SK-N-SH treated with all-trans-retinoic acid at 6 μM for 48 hours (cell line): ENCODE measurements at regions not wholly inside any gene's neighbourhood (a gene's known extent, or its start where the extent isn't known, plus 50 kb on each side); places are given as distances from the start of the nearest gene placed in this dataset.

Experiments used
- ARNTL ChIP-seq: fragments of 450-650 bp; formaldehyde crosslinking; IDR thresholded peaks from 2 replicates; pipeline ENCODE4 v1.5.0; 2020; ENCODE audit warnings: low read depth, mild to moderate bottlenecking, moderate library complexity, borderline replicate concordance
- CSDC2 ChIP-seq: fragments of 250-450 bp; sonication (Bioruptor Pico); IDR thresholded peaks from 2 replicates; pipeline ENCODE4 v1.5.0; 2020; ENCODE audit warnings: mild to moderate bottlenecking, moderate library complexity
- ESRRG ChIP-seq: fragments of 250-450 bp; sonication (Bioruptor Pico); IDR thresholded peaks from 2 replicates; pipeline ENCODE4 v1.6.1; 2021; ENCODE audit warnings: mild to moderate bottlenecking
- GLIS3 ChIP-seq: fragments of 250-450 bp; sonication (Bioruptor Pico); IDR thresholded peaks from 2 replicates; pipeline ENCODE4 v1.5.0; 2020; ENCODE audit warnings: mild to moderate bottlenecking, moderate library complexity
- ISL1 ChIP-seq: fragments of 250-450 bp; sonication (Bioruptor Pico); IDR thresholded peaks from 2 replicates; pipeline ENCODE4 v2.1.2; 2022; ENCODE audit warnings: mild to moderate bottlenecking, moderate library complexity
- PPARA ChIP-seq: fragments of 250-450 bp; sonication (Bioruptor Pico); IDR thresholded peaks from 2 replicates; pipeline ENCODE4 v1.5.0; 2020; ENCODE audit warnings: mild to moderate bottlenecking, borderline replicate concordance
- SNAI2 ChIP-seq: fragments of 250-450 bp; sonication (Bioruptor Pico); IDR thresholded peaks from 2 replicates; pipeline ENCODE4 v1.5.0; 2020; ENCODE audit warnings: mild to moderate bottlenecking, moderate library complexity
- TCF4 ChIP-seq: fragments of 250-450 bp; sonication (Bioruptor Pico); IDR thresholded peaks from 2 replicates; pipeline ENCODE4 v1.8.0; 2021; ENCODE audit warnings: mild to moderate bottlenecking, moderate library complexity, borderline replicate concordance
- ZFP30 ChIP-seq: fragments of 450-650 bp; formaldehyde crosslinking; IDR thresholded peaks from 2 replicates; pipeline ENCODE4 v1.5.0; 2022; ENCODE audit warnings: mild to moderate bottlenecking, moderate library complexity
- ZNF565 ChIP-seq: fragments of 450-650 bp; formaldehyde crosslinking; conservative IDR thresholded peaks from 2 replicates; pipeline ENCODE4 v1.5.0; 2020; ENCODE audit warnings: low read depth, mild to moderate bottlenecking, moderate library complexity
- TF ChIP-seq, protein P1 (sequence below): fragments of 250-450 bp; sonication (Bioruptor Pico); IDR thresholded peaks from 2 replicates; pipeline ENCODE4 v1.5.1; 2020; ENCODE audit warnings: low read depth, mild to moderate bottlenecking, moderate library complexity

DNA sequence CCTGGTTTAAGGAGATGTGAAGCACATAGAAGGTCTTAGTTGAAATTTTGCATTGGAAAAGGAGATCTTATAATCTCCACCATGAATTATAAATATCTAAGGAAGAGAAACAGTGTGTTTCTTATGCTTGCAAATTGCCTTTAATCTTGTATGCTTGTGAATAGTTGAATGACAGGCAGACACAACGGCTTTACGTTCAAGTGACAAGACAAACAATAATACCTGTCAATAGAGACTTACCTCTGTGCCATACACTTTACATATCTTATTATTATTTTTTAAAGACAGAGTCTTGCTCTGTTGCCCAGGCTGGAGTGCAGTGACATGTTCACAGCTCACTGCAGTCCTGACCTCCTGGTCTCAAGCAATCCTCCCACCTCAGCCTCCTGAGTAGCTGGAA lies 113.7 kb downstream of the QPCT start:
- TF ChIP-seq TCF4 (no peak), ISL1 (CRISPR knock-in tag) (no peak), GLIS3 (CRISPR knock-in tag) (no peak), ESRRG (CRISPR knock-in tag) (no peak), PPARA (CRISPR knock-in tag) (no peak), SNAI2 (no peak), ZNF565 (no peak), ZFP30 (CRISPR knock-in tag) (no peak), ARNTL (no peak), CSDC2 (CRISPR knock-in tag) (no peak)
- TF ChIP-seq, protein P1, sequence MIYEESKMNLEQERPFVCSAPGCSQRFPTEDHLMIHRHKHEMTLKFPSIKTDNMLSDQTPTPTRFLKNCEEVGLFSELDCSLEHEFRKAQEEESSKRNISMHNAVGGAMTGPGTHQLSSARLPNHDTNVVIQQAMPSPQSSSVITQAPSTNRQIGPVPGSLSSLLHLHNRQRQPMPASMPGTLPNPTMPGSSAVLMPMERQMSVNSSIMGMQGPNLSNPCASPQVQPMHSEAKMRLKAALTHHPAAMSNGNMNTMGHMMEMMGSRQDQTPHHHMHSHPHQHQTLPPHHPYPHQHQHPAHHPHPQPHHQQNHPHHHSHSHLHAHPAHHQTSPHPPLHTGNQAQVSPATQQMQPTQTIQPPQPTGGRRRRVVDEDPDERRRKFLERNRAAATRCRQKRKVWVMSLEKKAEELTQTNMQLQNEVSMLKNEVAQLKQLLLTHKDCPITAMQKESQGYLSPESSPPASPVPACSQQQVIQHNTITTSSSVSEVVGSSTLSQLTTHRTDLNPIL (CRISPR knock-in tag): no peak
